GM06990 (cell line): ENCODE measurements at regions not wholly inside any gene's neighbourhood (a gene's known extent, or its start where the extent isn't known, plus 50 kb on each side); places are given as distances from the start of the nearest gene placed in this dataset.

Source experiments
- DNase-seq: peaks from one replicate; pipeline ENCODE4 v3.0.0-alpha.2; 2011; ENCODE audit not compliant: insufficient read length; ENCODE audit errors: extremely low read depth
- H3K27me3 ChIP-seq: replicated peaks from 2 replicates; pipeline ENCODE4 v1.6.0; 2011; ENCODE audit warnings: low read length; ENCODE audit not compliant: control insufficient read depth, insufficient read depth
- H3K36me3 ChIP-seq: 2 replicates; pipeline ENCODE4 v1.5.1; 2011; ENCODE audit warnings: low read length; ENCODE audit not compliant: control insufficient read depth, insufficient read depth
- H3K4me3 ChIP-seq: replicated peaks from 2 replicates; pipeline ENCODE4 v1.5.1; 2011; ENCODE audit warnings: low read depth, mild to moderate bottlenecking, control low read depth, low read length
- TF ChIP-seq, protein P1 (sequence below): IDR thresholded peaks from 2 replicates; pipeline ENCODE4 v1.5.1; 2011; ENCODE audit warnings: low read length, control low read depth, mild to moderate bottlenecking, inconsistent platforms; ENCODE audit not compliant: insufficient read depth, poor library complexity, severe bottlenecking

GRCh38 chr20:39954621-39955020 lies 734.4 kb downstream of the MAFB start:
- Histone ChIP-seq H3K36me3 (no peaks in the 10 kb centered on the region), H3K4me3 (no peak overlapping the region), H3K27me3 (no peaks in the 10 kb centered on the region)
- TF ChIP-seq, protein P1, sequence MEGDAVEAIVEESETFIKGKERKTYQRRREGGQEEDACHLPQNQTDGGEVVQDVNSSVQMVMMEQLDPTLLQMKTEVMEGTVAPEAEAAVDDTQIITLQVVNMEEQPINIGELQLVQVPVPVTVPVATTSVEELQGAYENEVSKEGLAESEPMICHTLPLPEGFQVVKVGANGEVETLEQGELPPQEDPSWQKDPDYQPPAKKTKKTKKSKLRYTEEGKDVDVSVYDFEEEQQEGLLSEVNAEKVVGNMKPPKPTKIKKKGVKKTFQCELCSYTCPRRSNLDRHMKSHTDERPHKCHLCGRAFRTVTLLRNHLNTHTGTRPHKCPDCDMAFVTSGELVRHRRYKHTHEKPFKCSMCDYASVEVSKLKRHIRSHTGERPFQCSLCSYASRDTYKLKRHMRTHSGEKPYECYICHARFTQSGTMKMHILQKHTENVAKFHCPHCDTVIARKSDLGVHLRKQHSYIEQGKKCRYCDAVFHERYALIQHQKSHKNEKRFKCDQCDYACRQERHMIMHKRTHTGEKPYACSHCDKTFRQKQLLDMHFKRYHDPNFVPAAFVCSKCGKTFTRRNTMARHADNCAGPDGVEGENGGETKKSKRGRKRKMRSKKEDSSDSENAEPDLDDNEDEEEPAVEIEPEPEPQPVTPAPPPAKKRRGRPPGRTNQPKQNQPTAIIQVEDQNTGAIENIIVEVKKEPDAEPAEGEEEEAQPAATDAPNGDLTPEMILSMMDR = no peak
- no peak for DNase-seq

- TF ChIP-seq, protein P1 = no peak
- Histone ChIP-seq H3K4me3 (no peak overlapping the region), H3K36me3 (no peaks in the 10 kb centered on the region), H3K27me3 (no peaks in the 10 kb centered on the region)
- DNase-seq = no peak
Measured at GRCh38 chr20:39946931-39947330, 742.1 kb downstream of the MAFB start.

GRCh38 chr20:39946053-39946810 lies 742.8 kb downstream of the MAFB start:
- TF ChIP-seq, protein P1 = no peak
- Histone ChIP-seq H3K4me3 (no peak overlapping the region), H3K27me3 (no peaks in the 10 kb centered on the region), H3K36me3 (no peaks in the 10 kb centered on the region)
- DNase-seq = peak; percentile 15

DNA sequence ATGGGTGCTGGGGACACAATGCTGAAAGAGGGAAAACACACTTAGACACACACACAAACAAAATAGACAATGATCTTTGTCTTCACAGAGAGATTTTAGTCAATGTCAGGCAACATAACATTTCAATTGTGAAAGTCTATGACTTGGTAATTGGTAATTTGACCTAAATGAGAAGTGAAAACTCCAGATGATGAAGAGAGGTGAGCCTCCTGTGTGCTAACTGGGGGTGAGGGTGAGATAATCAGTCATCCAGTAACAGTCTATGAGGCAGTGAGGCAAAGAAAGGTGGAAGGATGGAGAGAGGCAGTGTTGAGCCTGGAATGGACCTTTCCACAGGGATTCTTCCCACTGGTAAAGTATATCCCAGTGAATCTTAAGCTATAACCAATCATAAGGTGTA lies 744.2 kb downstream of the MAFB start:
- peak; percentile 2 for DNase-seq
- TF ChIP-seq, protein P1 = no peak
- no peak overlapping the region for H3K4me3 ChIP-seq
- H3K36me3 ChIP-seq = no peaks in the 10 kb centered on the region
- H3K27me3 ChIP-seq = no peaks in the 10 kb centered on the region

DNA sequence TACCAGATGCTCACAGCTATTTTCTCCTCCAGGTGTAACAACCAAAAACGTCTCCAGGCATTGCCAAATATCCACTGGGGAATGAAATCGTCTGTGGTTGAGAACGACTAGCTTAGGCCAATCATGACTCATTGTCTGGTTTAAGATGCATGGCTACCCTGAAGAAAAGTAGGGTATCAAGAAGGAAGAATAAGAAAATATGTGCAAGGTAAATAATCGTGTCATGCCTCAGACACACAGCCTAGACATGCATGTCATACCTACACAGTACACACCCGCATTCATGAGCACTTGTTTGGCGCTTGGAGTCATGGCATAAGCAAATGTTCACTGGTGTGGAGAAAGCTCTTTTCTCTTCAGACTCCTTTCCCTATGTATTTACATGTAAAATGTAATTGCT lies 745.7 kb downstream of the MAFB start:
- H3K4me3 ChIP-seq = no peak overlapping the region
- TF ChIP-seq, protein P1 = no peak
- no peaks in the 10 kb centered on the region for H3K36me3 ChIP-seq
- H3K27me3 ChIP-seq = no peaks in the 10 kb centered on the region
- DNase-seq = no peak
